Keratinocyte (primary cell): ENCODE measurements at regions not wholly inside any gene's neighbourhood (a gene's known extent, or its start where the extent isn't known, plus 50 kb on each side); places are given as distances from the start of the nearest gene placed in this dataset.

Experiments
- DNase-seq: peaks from one replicate; pipeline ENCODE4 v3.0.0-alpha.2; 2011; ENCODE audit warnings: low read depth, missing footprints, low spot score
- FAIRE-seq: peaks from 2 replicates; lab custom pipeline; 2011; peaks lifted over from hg19 to GRCh38; lab: Jason Lieb, UNC
- H2AFZ ChIP-seq: 2 replicates; pipeline ENCODE4 v1.6.0; 2012; ENCODE audit warnings: low read length, control low read depth, inconsistent platforms; ENCODE audit not compliant: control insufficient read depth
- H3K27ac ChIP-seq: 2 replicates; pipeline ENCODE4 v1.5.1; 2011; ENCODE audit warnings: low read length; ENCODE audit not compliant: control insufficient read depth, insufficient read depth
- H3K27me3 ChIP-seq: 3 replicates; pipeline ENCODE4 v1.6.0; 2011; ENCODE audit warnings: low read length; ENCODE audit not compliant: control insufficient read depth, insufficient read depth; ENCODE audit errors: extremely low read depth
- H3K36me3 ChIP-seq, 2 experiments: 2 replicates in 1 of 2; 3 replicates in 1 of 2; pipeline ENCODE4 v1.5.1; 2011; ENCODE audit warnings: low read length in 2 of 2, mild to moderate bottlenecking in 1 of 2; ENCODE audit not compliant: control insufficient read depth in 2 of 2, insufficient read depth in 2 of 2; ENCODE audit errors: extremely low read depth in 1 of 2
- H3K4me1 ChIP-seq: 3 replicates; pipeline ENCODE4 v1.5.1; 2011; ENCODE audit warnings: low read length; ENCODE audit not compliant: control insufficient read depth, insufficient read depth; ENCODE audit errors: extremely low read depth
- H3K4me2 ChIP-seq: 3 replicates; pipeline ENCODE4 v1.6.0; 2011; ENCODE audit warnings: low read depth, low read length; ENCODE audit not compliant: control insufficient read depth, insufficient read depth; ENCODE audit errors: extremely low read depth
- H3K4me3 ChIP-seq, 3 experiments: fragments of 200-600 bp in 1 of 3; sonication (generic) in 1 of 3; 2 replicates in 2 of 3; 3 replicates in 1 of 3; pipeline ENCODE4 v1.5.1; 2011 to 2016; ENCODE audit warnings: low read length in 3 of 3, mild to moderate bottlenecking in 3 of 3, control low read depth in 2 of 3, inconsistent platforms in 1 of 3, low read depth in 1 of 3, mixed read lengths in 1 of 3, mixed run types in 1 of 3, moderate library complexity in 1 of 3; ENCODE audit not compliant: control insufficient read depth in 2 of 3, insufficient read depth in 2 of 3; ENCODE audit errors: extremely low read depth in 1 of 3
- H3K79me2 ChIP-seq: 2 replicates; pipeline ENCODE4 v1.6.0; 2012; ENCODE audit warnings: low read length; ENCODE audit not compliant: control insufficient read depth, insufficient read depth
- H3K9ac ChIP-seq: 3 replicates; pipeline ENCODE4 v1.6.0; 2011; ENCODE audit warnings: low read length; ENCODE audit not compliant: control insufficient read depth, insufficient read depth; ENCODE audit errors: extremely low read depth
- H3K9me1 ChIP-seq: 3 replicates; pipeline ENCODE4 v1.6.0; 2011; ENCODE audit warnings: low read length; ENCODE audit not compliant: control insufficient read depth, insufficient read depth; ENCODE audit errors: extremely low read depth
- H3K9me3 ChIP-seq: 2 replicates; pipeline ENCODE4 v1.5.1; 2012; ENCODE audit warnings: low read depth, low read length; ENCODE audit not compliant: control insufficient read depth
- H4K20me1 ChIP-seq: 3 replicates; pipeline ENCODE4 v1.6.0; 2011; ENCODE audit warnings: low read length; ENCODE audit not compliant: control insufficient read depth, insufficient read depth; ENCODE audit errors: extremely low read depth
- EZH2 ChIP-seq: IDR thresholded peaks from one replicate; pipeline ENCODE4 v1.6.1; 2012; ENCODE audit warnings: inconsistent platforms, mild to moderate bottlenecking, low read length, moderate library complexity
- dilution Hi-C: fragments of 300-500 bp; cut with MboI; formaldehyde crosslinking; loops from one replicate; pipeline ENCODE4 v1.7.0; 2020; ENCODE audit warnings: low sequenced_read_pairs; ENCODE audit not compliant: extremely low pct_ligation_motif_present
- TF ChIP-seq, protein P1 (sequence below), 3 experiments: IDR thresholded peaks in 1 of 3; conservative IDR thresholded peaks in 1 of 3; optimal IDR thresholded peaks in 1 of 3; 2 replicates in 2 of 3; 3 replicates in 1 of 3; pipeline versions ENCODE3 to v1.5.1; 2011; ENCODE audit warnings: low read length in 3 of 3, mild to moderate bottlenecking in 3 of 3, moderate library complexity in 2 of 3, control low read depth in 1 of 3, inconsistent platforms in 1 of 3; ENCODE audit not compliant: insufficient read depth in 2 of 3; ENCODE audit errors: extremely low read depth in 1 of 3

DNA sequence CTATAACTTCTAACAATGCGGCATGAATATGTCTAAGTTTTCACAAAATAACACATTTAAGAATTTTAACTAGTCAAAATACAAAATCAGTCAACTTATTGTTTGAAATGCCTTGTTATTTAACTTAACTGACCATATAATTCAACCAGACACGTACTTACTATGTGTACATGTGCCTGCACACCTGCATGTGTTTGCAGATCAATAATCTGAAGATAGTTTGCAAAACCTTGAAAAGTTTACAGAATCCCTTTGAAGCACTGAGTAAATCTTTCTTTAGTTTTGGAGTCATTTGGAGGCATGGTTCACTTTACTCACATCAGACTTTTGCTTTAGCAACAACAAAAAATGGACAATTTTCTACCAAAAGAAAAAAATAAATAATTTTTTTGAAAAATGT, 363.8 kb downstream of the PMP22 start:
- H3K36me3 ChIP-seq, result no peaks in the 10 kb centered on the region
- no peak for TF ChIP-seq EZH2
- TF ChIP-seq, protein P1, sequence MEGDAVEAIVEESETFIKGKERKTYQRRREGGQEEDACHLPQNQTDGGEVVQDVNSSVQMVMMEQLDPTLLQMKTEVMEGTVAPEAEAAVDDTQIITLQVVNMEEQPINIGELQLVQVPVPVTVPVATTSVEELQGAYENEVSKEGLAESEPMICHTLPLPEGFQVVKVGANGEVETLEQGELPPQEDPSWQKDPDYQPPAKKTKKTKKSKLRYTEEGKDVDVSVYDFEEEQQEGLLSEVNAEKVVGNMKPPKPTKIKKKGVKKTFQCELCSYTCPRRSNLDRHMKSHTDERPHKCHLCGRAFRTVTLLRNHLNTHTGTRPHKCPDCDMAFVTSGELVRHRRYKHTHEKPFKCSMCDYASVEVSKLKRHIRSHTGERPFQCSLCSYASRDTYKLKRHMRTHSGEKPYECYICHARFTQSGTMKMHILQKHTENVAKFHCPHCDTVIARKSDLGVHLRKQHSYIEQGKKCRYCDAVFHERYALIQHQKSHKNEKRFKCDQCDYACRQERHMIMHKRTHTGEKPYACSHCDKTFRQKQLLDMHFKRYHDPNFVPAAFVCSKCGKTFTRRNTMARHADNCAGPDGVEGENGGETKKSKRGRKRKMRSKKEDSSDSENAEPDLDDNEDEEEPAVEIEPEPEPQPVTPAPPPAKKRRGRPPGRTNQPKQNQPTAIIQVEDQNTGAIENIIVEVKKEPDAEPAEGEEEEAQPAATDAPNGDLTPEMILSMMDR (optimal IDR thresholded peaks at IDR 0.05 in 1 of 3, IDR thresholded peaks at IDR 0.05 in 1 of 3, conservative IDR thresholded peaks at IDR 0.05 in 1 of 3; ENCODE audit: extremely low read depth in 1 of 3, insufficient read depth in 2 of 3, low read length in 3 of 3), result no peak
- H3K9me3 ChIP-seq, result no peaks in the 10 kb centered on the region
- no peaks in the 10 kb centered on the region for H3K4me1 ChIP-seq
- no peak overlapping the region for H3K4me3 ChIP-seq
- no peaks in the 10 kb centered on the region for H3K9me1 ChIP-seq
- dilution Hi-C loops, result no loop called here
- H2AFZ ChIP-seq, result no peak overlapping the region
- no peaks in the 10 kb centered on the region for H3K27me3 ChIP-seq
- no peaks in the 10 kb centered on the region for H3K79me2 ChIP-seq
- no peaks in the 10 kb centered on the region for H4K20me1 ChIP-seq
- no peak overlapping the region for H3K27ac ChIP-seq
- no peak overlapping the region for H3K9ac ChIP-seq
- FAIRE-seq (no peak), DNase-seq (no peak)
- H3K4me2 ChIP-seq, result no peak overlapping the region

DNA sequence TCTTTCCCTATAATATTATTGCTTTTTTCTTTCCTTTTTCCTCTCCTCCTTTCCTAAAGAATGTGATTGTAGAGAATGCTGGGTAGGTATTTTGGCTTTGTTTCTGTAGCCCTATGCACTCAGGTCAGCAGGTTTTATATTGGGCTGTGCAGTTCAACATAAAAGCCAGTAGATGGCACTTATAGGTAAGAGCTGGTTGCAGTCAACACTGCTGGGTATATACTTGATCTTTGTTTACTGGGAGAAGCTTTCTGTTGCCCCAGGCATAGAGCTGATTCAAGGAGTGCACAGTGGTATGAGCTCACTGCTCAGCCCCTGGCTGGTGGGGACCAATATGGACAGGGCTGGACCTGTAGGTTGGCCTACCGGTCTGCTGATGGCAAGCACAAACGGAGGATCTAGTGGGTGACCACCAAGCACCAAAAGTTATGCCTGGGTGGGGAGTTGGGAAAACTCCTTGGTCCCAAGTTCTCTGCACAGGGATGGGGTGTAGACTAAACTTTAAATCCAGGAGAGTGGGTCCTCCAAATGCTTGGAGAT, 378.9 kb downstream of the PMP22 start:
- H3K9me3 ChIP-seq, result peaks cover 11% of the 10 kb centered on the region
- no peak overlapping the region for H3K27ac ChIP-seq
- no peaks in the 10 kb centered on the region for H3K79me2 ChIP-seq
- peak; percentile 17 for FAIRE-seq
- H3K9me1 ChIP-seq, result no peaks in the 10 kb centered on the region
- H3K9ac ChIP-seq, result no peak overlapping the region
- peak; percentile 36 for DNase-seq
- no peaks in the 10 kb centered on the region for H3K4me1 ChIP-seq
- H3K36me3 ChIP-seq, result no peaks in the 10 kb centered on the region
- no peak overlapping the region for H3K4me3 ChIP-seq
- no peak overlapping the region for H2AFZ ChIP-seq
- no peaks in the 10 kb centered on the region for H3K27me3 ChIP-seq
- dilution Hi-C loops, result no loop called here
- no peak overlapping the region for H3K4me2 ChIP-seq
- TF ChIP-seq EZH2, result no peak
- TF ChIP-seq, protein P1 (optimal IDR thresholded peaks at IDR 0.05 in 1 of 3, IDR thresholded peaks at IDR 0.05 in 1 of 3, conservative IDR thresholded peaks at IDR 0.05 in 1 of 3; ENCODE audit: extremely low read depth in 1 of 3, insufficient read depth in 2 of 3, low read length in 3 of 3), result peak; percentile 39 to 55 (median 40)
- H4K20me1 ChIP-seq, result no peaks in the 10 kb centered on the region
